ENCODE measurements at regions not wholly inside any gene's neighbourhood (a gene's known extent, or its start where the extent isn't known, plus 50 kb on each side); places are given as distances from the start of the nearest gene placed in this dataset.

GRCh38 chr12:24560192-24560775 lies 388.6 kb downstream of the BCAT1 start:
- TF ChIP-seq POLR2AphosphoS5 (IDR thresholded peaks at IDR 0.05; ENCODE audit: low read depth, low read length) = no peak
- no peak for TF ChIP-seq TCF7L2 (IDR thresholded peaks at IDR 0.05; ENCODE audit: low read depth, low read length)
- TF ChIP-seq REST (IDR thresholded peaks at IDR 0.05; ENCODE audit: insufficient read depth in 1 of 2, low read depth in 2 of 2, low read length in 1 of 2) = no peak
- TF ChIP-seq SIN3A (IDR thresholded peaks at IDR 0.05; ENCODE audit: borderline replicate concordance, insufficient read depth, low read depth, low read length) = no peak
- no peak for TF ChIP-seq CTCF (IDR thresholded peaks at IDR 0.05)
- CTCF ChIA-PET = no interaction called here
- no peak for DNase-seq (ENCODE audit: low read depth, low spot score)
- in situ Hi-C loops (cut with HindIII; ENCODE audit: low pct_unique_long_range_greater_than_20kb, low sequenced_read_pairs) = no loop called here
- POLR2A ChIA-PET = no interaction called here
- ATAC-seq = no peak
- Histone ChIP-seq H3K4me3 (ENCODE audit: low read depth in 2 of 2, low read length in 2 of 2) (no peak overlapping the region), H3K4me1 (ENCODE audit: control insufficient read depth, insufficient read depth, low read length) (peaks cover 5% of the 10 kb centered on the region; the same call in 1 of the 2 replicates), H3K36me3 (ENCODE audit: control insufficient read depth, insufficient read depth, low read length) (no peaks in the 10 kb centered on the region), H3K27ac (ENCODE audit: low read length) (no peak overlapping the region), H3K9me3 (ENCODE audit: control insufficient read depth, insufficient read depth, low read depth, low read length) (no peaks in the 10 kb centered on the region), H3K27me3 (ENCODE audit: control insufficient read depth, insufficient read depth, low read length) (peaks cover 52% of the 10 kb centered on the region)
- BruUV-seq (replicated peaks) = no TSS peak
- intact Hi-C loops (cut with micrococcal nuclease; ENCODE audit: unreplicated experiment) = no loop called here

GRCh38 chr12:24557738-24558137 lies 391.2 kb downstream of the BCAT1 start:
- Histone ChIP-seq H3K27ac (ENCODE audit: low read length) (no peak overlapping the region), H3K36me3 (ENCODE audit: control insufficient read depth, insufficient read depth, low read length) (no peaks in the 10 kb centered on the region), H3K9me3 (ENCODE audit: control insufficient read depth, insufficient read depth, low read depth, low read length) (no peaks in the 10 kb centered on the region), H3K4me1 (ENCODE audit: control insufficient read depth, insufficient read depth, low read length) (no peaks in the 10 kb centered on the region; the same call in 1 of the 2 replicates), H3K27me3 (ENCODE audit: control insufficient read depth, insufficient read depth, low read length) (peaks cover 36% of the 10 kb centered on the region), H3K4me3 (ENCODE audit: low read depth in 2 of 2, low read length in 2 of 2) (no peak overlapping the region)
- no peak for ATAC-seq
- in situ Hi-C loops (cut with HindIII; ENCODE audit: low pct_unique_long_range_greater_than_20kb, low sequenced_read_pairs) = no loop called here
- CTCF ChIA-PET = no interaction called here
- intact Hi-C loops (cut with micrococcal nuclease; ENCODE audit: unreplicated experiment) = no loop called here
- no peak; the same call in 1 of the 2 replicates for TF ChIP-seq CTCF (IDR thresholded peaks at IDR 0.05)
- no peak for TF ChIP-seq POLR2AphosphoS5 (IDR thresholded peaks at IDR 0.05; ENCODE audit: low read depth, low read length)
- TF ChIP-seq REST (IDR thresholded peaks at IDR 0.05; ENCODE audit: insufficient read depth in 1 of 2, low read depth in 2 of 2, low read length in 1 of 2) = no peak
- no peak for TF ChIP-seq SIN3A (IDR thresholded peaks at IDR 0.05; ENCODE audit: borderline replicate concordance, insufficient read depth, low read depth, low read length)
- TF ChIP-seq TCF7L2 (IDR thresholded peaks at IDR 0.05; ENCODE audit: low read depth, low read length) = no peak
- POLR2A ChIA-PET = no interaction called here
- no TSS peak for BruUV-seq (replicated peaks)
- DNase-seq (ENCODE audit: low read depth, low spot score) = no peak

Data from Panc1 (cell line).